ENCODE measurements at regions not wholly inside any gene's neighbourhood (a gene's known extent, or its start where the extent isn't known, plus 50 kb on each side); places are given as distances from the start of the nearest gene placed in this dataset.
"Not testable (repeated sequence)": the region's sequence is repeated elsewhere in the genome, so short reads cannot be mapped to it uniquely, and the experiment has no call there.

DNA sequence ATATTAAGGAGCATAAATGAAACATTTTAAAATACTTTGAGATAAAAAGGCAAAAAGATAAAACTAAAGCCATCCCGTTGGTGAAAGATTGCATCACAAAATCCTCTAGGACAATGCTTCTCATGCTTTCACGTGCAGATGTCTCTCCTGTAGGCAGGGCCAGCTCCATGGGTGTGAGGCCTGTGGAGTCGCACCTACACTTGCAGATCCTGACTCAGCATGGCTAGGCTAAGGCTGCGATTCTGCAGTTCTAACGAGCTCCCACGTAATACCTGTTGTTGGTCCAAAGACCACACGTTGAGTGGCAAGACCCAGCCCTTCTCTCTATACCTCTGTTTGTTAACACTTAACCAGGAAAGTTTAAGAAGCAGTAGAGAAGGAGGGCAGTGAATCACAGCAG, 62.1 kb upstream of the CAPRIN1 start:
- H3K36me3 Mint-ChIP-seq (ENCODE audit: unreplicated experiment) = no peaks in the 10 kb centered on the region
- H3K27ac Mint-ChIP-seq (ENCODE audit: unreplicated experiment) = no peak overlapping the region
- TF ChIP-seq, protein P1, sequence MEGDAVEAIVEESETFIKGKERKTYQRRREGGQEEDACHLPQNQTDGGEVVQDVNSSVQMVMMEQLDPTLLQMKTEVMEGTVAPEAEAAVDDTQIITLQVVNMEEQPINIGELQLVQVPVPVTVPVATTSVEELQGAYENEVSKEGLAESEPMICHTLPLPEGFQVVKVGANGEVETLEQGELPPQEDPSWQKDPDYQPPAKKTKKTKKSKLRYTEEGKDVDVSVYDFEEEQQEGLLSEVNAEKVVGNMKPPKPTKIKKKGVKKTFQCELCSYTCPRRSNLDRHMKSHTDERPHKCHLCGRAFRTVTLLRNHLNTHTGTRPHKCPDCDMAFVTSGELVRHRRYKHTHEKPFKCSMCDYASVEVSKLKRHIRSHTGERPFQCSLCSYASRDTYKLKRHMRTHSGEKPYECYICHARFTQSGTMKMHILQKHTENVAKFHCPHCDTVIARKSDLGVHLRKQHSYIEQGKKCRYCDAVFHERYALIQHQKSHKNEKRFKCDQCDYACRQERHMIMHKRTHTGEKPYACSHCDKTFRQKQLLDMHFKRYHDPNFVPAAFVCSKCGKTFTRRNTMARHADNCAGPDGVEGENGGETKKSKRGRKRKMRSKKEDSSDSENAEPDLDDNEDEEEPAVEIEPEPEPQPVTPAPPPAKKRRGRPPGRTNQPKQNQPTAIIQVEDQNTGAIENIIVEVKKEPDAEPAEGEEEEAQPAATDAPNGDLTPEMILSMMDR (IDR thresholded peaks at IDR 0.05) = no peak

DNA sequence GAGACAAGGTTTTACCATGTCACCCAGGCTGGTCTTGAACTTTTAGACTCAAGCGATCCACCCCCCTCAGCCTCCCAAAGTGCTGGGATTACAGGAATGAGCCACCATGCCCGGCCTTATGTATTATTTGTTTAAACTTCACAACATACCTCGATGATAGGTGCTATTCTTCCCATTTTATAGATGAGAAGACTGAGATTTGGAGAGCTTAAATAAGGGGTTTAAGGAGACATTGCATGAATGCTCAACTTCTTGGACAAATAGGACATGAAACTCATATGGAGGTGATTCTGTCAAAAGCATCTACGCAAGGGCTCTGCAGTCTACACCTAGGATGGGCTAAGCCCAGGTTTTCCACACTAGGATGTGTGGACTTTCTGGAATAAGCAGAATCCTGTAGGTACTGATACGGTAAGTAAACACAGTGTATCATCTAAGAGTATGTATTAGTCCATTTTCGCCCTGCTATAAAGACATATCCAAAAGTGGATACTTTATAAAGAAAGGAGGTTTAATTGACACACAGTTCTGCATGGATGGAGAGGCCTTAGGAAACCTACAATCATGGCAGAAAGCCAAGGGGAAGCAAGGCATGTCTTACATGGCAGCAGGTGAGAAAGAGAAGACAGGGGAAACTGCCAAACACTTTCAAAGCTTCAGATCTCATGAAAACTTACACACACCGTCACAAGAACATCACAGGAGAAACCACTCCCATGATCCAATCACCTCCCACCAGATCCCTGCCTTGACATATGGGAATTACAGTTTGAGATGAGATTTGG, 62.8 kb upstream of the CAPRIN1 start:
- DNase-seq (ENCODE audit: extremely low spot score, unreplicated experiment) = no peak
- TF ChIP-seq, protein P1 (IDR thresholded peaks at IDR 0.05) = no peak
- H3K27me3 Mint-ChIP-seq (ENCODE audit: unreplicated experiment) = peaks cover 13% of the 10 kb centered on the region
- H3K9me3 Mint-ChIP-seq (ENCODE audit: unreplicated experiment) = no peaks in the 10 kb centered on the region
- H3K36me3 Mint-ChIP-seq (ENCODE audit: unreplicated experiment) = no peaks in the 10 kb centered on the region
- H3K4me3 Mint-ChIP-seq (ENCODE audit: unreplicated experiment) = no peak overlapping the region
- no peak overlapping the region for H3K27ac Mint-ChIP-seq (ENCODE audit: unreplicated experiment)
- H3K4me1 Mint-ChIP-seq (ENCODE audit: unreplicated experiment) = no peaks in the 10 kb centered on the region

More for the DNA sequence above, 62.1 kb upstream of the CAPRIN1 start:
- H3K4me3 Mint-ChIP-seq (ENCODE audit: unreplicated experiment) = no peak overlapping the region
- H3K9me3 Mint-ChIP-seq (ENCODE audit: unreplicated experiment) = no peaks in the 10 kb centered on the region
- no peak for DNase-seq (ENCODE audit: extremely low spot score, unreplicated experiment)
- peaks cover 11% of the 10 kb centered on the region for H3K27me3 Mint-ChIP-seq (ENCODE audit: unreplicated experiment)
- H3K4me1 Mint-ChIP-seq (ENCODE audit: unreplicated experiment) = no peaks in the 10 kb centered on the region

DNA sequence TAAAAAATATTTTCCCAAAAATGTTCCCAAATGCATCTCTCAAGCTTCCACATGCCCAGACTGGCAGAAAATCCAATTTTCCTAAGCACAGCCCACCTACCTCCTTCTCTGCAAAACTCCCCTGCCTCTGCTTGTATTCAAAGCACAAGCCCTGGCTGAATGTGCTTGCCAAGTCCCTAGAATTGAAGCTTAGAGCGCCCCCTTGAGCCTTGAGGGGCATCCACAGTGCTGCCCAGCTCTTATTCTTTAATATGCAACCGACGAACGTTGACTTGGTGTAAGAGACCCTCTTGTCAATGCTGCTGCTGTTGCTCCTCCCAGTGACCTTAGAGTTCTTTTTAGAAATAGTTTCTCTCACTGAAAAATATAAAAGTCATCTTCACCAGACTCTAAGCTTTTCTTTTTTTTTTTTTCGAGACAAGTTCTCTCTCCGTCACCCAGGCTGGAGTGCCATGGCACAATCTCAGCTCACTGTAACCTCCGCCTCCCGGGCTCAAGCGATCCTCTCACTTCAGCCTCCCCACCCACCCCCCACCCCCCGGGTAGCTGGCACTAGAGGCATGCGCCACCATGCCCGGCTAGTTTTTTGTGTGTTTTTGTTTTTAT, 63.5 kb upstream of the CAPRIN1 start:
- peaks cover 13% of the 10 kb centered on the region for H3K27me3 Mint-ChIP-seq (ENCODE audit: unreplicated experiment)
- no peak for DNase-seq (ENCODE audit: extremely low spot score, unreplicated experiment)
- TF ChIP-seq, protein P1 (IDR thresholded peaks at IDR 0.05) = peak; percentile 79
- no peaks in the 10 kb centered on the region for H3K4me1 Mint-ChIP-seq (ENCODE audit: unreplicated experiment)
- no peaks in the 10 kb centered on the region for H3K9me3 Mint-ChIP-seq (ENCODE audit: unreplicated experiment)
- H3K27ac Mint-ChIP-seq (ENCODE audit: unreplicated experiment) = no peak overlapping the region
- H3K4me3 Mint-ChIP-seq (ENCODE audit: unreplicated experiment) = no peak overlapping the region
- no peaks in the 10 kb centered on the region for H3K36me3 Mint-ChIP-seq (ENCODE audit: unreplicated experiment)

DNA sequence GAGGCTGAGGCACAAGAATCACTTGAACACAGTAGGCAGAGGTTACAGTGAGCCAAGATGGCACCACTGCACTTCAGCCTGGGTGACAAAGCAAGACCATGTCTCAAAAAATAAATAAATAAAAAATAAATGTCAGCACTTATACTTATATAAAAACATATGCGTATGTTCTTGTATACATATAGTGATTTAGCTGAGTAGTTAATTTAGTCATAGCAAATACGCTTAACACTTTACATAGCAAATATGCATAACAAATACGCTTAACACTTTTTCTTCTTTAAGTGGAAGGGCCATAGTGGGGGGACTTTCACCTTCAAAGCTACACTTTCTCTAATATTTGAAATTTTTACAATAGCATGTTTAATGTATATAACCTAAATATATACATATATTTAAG, 64.0 kb upstream of the CAPRIN1 start:
- H3K36me3 Mint-ChIP-seq (ENCODE audit: unreplicated experiment) = no peaks in the 10 kb centered on the region
- H3K27ac Mint-ChIP-seq (ENCODE audit: unreplicated experiment) = no peak overlapping the region
- H3K9me3 Mint-ChIP-seq (ENCODE audit: unreplicated experiment) = no peaks in the 10 kb centered on the region
- peaks cover 13% of the 10 kb centered on the region for H3K27me3 Mint-ChIP-seq (ENCODE audit: unreplicated experiment)
- H3K4me1 Mint-ChIP-seq (ENCODE audit: unreplicated experiment) = no peaks in the 10 kb centered on the region
- TF ChIP-seq, protein P1 (IDR thresholded peaks at IDR 0.05) = no peak
- no peak overlapping the region for H3K4me3 Mint-ChIP-seq (ENCODE audit: unreplicated experiment)
- no peak for DNase-seq (ENCODE audit: extremely low spot score, unreplicated experiment)

DNA sequence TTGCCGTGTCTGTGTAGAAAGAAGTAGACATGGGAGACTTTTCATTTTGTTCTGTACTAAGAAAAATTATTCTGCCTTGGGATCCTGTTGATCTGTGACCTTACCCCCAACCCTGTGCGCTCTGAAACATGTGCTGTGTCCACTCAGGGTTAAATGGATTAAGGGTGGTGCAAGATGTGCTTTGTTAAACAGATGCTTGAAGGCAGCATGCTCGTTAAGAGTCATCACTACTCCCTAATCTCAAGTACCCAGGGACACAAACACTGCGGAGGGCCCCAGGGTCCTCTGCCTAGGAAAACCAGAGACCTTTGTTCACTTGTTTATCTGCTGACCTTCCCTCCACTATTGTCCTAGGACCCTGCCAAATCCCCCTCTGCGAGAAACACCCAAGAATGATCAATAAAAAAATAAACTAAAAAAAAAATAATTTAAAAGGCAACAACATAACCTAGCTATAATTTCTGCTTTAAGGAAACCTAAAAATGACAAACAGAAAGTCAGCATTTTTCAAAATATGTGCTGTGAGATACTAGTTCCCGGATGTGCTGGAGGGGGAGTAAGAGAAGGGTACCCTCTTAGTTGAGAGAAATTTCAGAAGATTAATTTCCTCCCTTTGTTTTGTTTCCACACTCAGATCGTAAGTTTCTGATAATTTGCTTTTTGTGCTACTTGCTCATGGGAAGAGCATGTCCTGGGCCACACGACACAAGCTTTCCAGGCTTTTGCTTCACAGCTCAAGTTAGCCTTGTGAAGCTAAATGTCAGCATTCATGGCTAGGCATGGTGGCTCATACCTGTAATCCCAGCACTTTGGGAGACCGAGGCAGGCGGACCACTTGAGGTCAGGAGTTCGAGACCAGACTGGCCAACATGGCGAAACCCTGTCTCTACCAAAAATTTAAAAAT, 64.7 kb upstream of the CAPRIN1 start:
- H3K36me3 Mint-ChIP-seq (ENCODE audit: unreplicated experiment); DNase-seq (ENCODE audit: extremely low spot score, unreplicated experiment); H3K27me3 Mint-ChIP-seq (ENCODE audit: unreplicated experiment); H3K27ac Mint-ChIP-seq (ENCODE audit: unreplicated experiment); H3K9me3 Mint-ChIP-seq (ENCODE audit: unreplicated experiment); H3K4me3 Mint-ChIP-seq (ENCODE audit: unreplicated experiment); H3K4me1 Mint-ChIP-seq (ENCODE audit: unreplicated experiment): not testable (repeated sequence)
